ENCODE measurements at regions not wholly inside any gene's neighbourhood (a gene's known extent, or its start where the extent isn't known, plus 50 kb on each side); places are given as distances from the start of the nearest gene placed in this dataset.

DNA sequence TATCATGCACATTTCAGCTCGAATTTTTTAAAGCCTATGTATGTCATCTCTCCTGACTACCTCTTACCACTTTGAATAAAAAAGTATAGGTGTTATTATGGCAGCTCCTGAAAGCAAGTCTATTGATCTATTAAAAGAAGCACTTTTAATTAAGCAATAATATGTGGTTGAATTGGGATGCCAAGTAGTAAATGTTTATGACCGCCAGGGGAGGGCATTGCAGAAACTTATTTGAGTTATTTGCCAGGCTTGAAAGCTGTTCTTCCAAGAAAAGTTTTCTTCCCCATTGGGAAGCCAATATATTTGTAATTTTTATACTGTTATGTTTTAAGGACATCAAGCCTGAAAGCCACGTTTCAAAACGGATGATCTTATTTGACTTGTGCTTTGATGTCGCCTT is 88.1 kb upstream of the SOX21 start:
- no peak overlapping the region for H3T11ph ChIP-seq (ENCODE audit: low read length)
- Mint-ChIP-seq H3K4me3 (no peak overlapping the region), H3K27ac (no peak overlapping the region), H3K9me3 (no peaks in the 10 kb centered on the region; a peak in 1 of 5 replicates), H3K4me1 (peaks cover 4 to 9% of the 10 kb centered on the region in 2 experiments; a peak in 2 of 4 replicates), H3K36me3 (ENCODE audit: insufficient read depth in 1 of 3, low read depth in 3 of 3) (no peaks in the 10 kb centered on the region), H3K27me3 (ENCODE audit: low read depth) (no peaks in the 10 kb centered on the region)
- no peak overlapping the region for H3K4ac ChIP-seq (ENCODE audit: low read depth, low read length)
- no peak for DNase-seq
- H3K4me2 ChIP-seq (ENCODE audit: insufficient read depth, insufficient read length, low read length) = no peak overlapping the region
- H4K91ac ChIP-seq (ENCODE audit: insufficient read length, low read depth, low read length) = no peak overlapping the region
- no peak overlapping the region for H2AFZ ChIP-seq (ENCODE audit: low read length)
- H2AK5ac ChIP-seq (ENCODE audit: insufficient read length, low read length) = no peak overlapping the region
- H3K27me3 ChIP-seq (ENCODE audit: insufficient read depth, low read length) = no peaks in the 10 kb centered on the region
- no peak overlapping the region for H2BK12ac ChIP-seq (ENCODE audit: insufficient read length, low read depth, low read length)
- H3K9ac ChIP-seq (ENCODE audit: extremely low read depth, insufficient read length, low read length) = no peak overlapping the region
- H2BK15ac ChIP-seq (ENCODE audit: low read depth, low read length) = no peak overlapping the region
- H2BK20ac ChIP-seq (ENCODE audit: low read depth, low read length, poor library complexity, severe bottlenecking) = no peak overlapping the region
- no peak overlapping the region for H2BK5ac ChIP-seq (ENCODE audit: insufficient read length, low read length)
- H3K4me1 ChIP-seq (ENCODE audit: insufficient read depth, low read length) = no peaks in the 10 kb centered on the region
- H3K23ac ChIP-seq (ENCODE audit: insufficient read length, low read depth, low read length) = no peak overlapping the region
- H4K20me1 ChIP-seq (ENCODE audit: control insufficient read depth, insufficient read depth, insufficient read length) = no peaks in the 10 kb centered on the region
- H4K5ac ChIP-seq (ENCODE audit: insufficient read length, low read depth, low read length) = no peak overlapping the region
- no peaks in the 10 kb centered on the region for H3K79me1 ChIP-seq (ENCODE audit: insufficient read depth, low read depth, low read length, poor library complexity, severe bottlenecking)
- no peak overlapping the region for H3K18ac ChIP-seq (ENCODE audit: insufficient read length, low read depth, low read length)
- no peak overlapping the region for H3K56ac ChIP-seq (ENCODE audit: insufficient read length, low read depth, low read length)
- no peaks in the 10 kb centered on the region for H3K23me2 ChIP-seq (ENCODE audit: insufficient read length, low read depth, low read length, poor library complexity, severe bottlenecking)
- no peak overlapping the region for H3K27ac ChIP-seq (ENCODE audit: insufficient read length, low read depth, low read length)
- no peak overlapping the region for H4K8ac ChIP-seq (replicated peaks; ENCODE audit: insufficient read length, low read depth, low read length)
- no peak overlapping the region for H2BK120ac ChIP-seq (ENCODE audit: low read depth, low read length, poor library complexity, severe bottlenecking)
- H3K79me2 ChIP-seq (ENCODE audit: insufficient read depth, low read length) = no peaks in the 10 kb centered on the region
- H3K14ac ChIP-seq (ENCODE audit: insufficient read depth, low read length) = no peak overlapping the region
- TF ChIP-seq, protein P1, sequence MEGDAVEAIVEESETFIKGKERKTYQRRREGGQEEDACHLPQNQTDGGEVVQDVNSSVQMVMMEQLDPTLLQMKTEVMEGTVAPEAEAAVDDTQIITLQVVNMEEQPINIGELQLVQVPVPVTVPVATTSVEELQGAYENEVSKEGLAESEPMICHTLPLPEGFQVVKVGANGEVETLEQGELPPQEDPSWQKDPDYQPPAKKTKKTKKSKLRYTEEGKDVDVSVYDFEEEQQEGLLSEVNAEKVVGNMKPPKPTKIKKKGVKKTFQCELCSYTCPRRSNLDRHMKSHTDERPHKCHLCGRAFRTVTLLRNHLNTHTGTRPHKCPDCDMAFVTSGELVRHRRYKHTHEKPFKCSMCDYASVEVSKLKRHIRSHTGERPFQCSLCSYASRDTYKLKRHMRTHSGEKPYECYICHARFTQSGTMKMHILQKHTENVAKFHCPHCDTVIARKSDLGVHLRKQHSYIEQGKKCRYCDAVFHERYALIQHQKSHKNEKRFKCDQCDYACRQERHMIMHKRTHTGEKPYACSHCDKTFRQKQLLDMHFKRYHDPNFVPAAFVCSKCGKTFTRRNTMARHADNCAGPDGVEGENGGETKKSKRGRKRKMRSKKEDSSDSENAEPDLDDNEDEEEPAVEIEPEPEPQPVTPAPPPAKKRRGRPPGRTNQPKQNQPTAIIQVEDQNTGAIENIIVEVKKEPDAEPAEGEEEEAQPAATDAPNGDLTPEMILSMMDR (conservative IDR thresholded peaks at IDR 0.05) = peak; percentile 33; the same call in 2 of the 3 replicates
- no CpG with 5 or more reads among the region's 5 CpGs for WGBS (ENCODE audit: extremely low coverage, insufficient read length, low lambda C conversion rate)
- H3K9me3 ChIP-seq (ENCODE audit: control insufficient read depth, low read depth, low read length) = no peaks in the 10 kb centered on the region

All from H9 (cell line).